LNCAP (cell line): ENCODE measurements at regions not wholly inside any gene's neighbourhood (a gene's known extent, or its start where the extent isn't known, plus 50 kb on each side); places are given as distances from the start of the nearest gene placed in this dataset.

Experiments
- CTCF ChIP-seq: fragments of 450-650 bp; IDR thresholded peaks from 2 replicates; pipeline ENCODE4 v1.5.1; 2017; ENCODE audit warnings: mild to moderate bottlenecking

GRCh38 chr4:177699365-177700213 is 257.4 kb upstream of the AGA start:
- TF ChIP-seq CTCF, result no peak

- no peak for TF ChIP-seq CTCF
Observed at GRCh38 chr4:177706916-177707315, 264.7 kb upstream of the AGA start.

- no peak for TF ChIP-seq CTCF
Observed at GRCh38 chr4:177713454-177713853, 271.2 kb upstream of the AGA start.

GRCh38 chr4:177717407-177717806 is 275.2 kb upstream of the AGA start:
- no peak for TF ChIP-seq CTCF

- no peak for TF ChIP-seq CTCF
Observed at GRCh38 chr4:177718514-177718913, 276.3 kb upstream of the AGA start.

DNA sequence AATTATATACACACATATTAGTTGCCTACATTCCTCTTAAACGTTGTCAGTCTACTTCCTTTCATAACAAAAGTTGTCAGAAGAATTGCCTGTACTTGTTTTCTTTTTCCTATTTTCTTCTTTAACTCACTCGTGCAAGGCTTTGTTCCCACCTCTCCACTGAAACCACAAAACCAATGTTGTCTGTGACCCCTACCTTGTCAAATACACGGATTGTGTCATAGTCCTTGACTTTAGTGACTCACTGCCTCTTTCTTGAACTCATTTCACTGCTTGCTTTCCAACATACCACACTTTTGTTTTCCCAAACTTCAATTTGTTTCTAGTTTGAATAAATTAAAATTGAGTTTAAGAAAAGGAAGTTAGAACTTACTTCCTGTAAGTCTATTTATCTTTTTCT is 283.9 kb upstream of the AGA start:
- TF ChIP-seq CTCF, result no peak

DNA sequence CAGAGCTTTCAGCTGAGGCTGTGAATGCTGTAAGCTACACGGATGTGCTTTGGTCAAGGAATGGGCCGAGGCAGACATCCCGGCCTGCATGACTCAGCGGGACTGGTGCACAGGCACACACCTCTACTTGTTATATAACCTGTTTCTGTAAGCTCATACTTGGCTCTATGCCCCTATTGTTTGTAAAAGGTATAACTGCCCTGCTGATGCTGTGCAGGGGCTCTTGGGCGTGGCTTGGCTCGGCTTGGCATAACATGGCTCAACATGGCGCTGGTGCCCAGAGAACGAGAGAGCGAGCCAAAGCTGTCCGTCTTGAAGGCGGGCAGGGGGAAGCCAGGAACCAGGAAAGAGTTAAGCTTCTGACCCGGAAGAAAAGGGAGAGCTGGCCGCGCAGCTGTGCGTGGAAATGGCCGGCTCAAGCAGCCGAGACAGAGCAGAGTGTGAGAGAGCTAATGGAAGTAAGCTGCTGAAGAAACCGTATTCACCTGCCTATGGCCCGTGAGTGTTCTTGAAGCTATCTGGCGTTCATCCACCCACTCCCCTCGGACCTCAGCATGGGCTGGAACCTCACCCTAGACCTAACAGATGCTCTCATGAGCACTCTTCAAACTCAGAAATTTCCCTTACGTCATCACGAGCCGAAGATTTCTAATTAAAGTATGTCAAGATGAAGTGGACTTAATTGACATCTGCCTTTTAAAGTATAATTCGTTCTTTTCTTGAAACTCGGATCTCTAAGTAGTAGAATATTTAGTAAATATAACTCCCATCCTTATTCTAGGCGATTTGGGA is 286.3 kb upstream of the AGA start:
- TF ChIP-seq CTCF, result no peak
